T-helper 2 cell treated with Interferon-gamma antibody and Interleukin-4, amounts not matched to agents 5 μg/mL and 100 μg/mL, for 36 hours (primary cell): ENCODE measurements at regions not wholly inside any gene's neighbourhood (a gene's known extent, or its start where the extent isn't known, plus 50 kb on each side); places are given as distances from the start of the nearest gene placed in this dataset.
"Not testable (repeated sequence)": the region's sequence is repeated elsewhere in the genome, so short reads cannot be mapped to it uniquely, and the experiment has no call there.

ENCODE experiments used
- DNase-seq: peaks from one replicate; pipeline ENCODE4 v3.0.0; 2021; ENCODE audit warnings: low spot score
- H3K27ac Mint-ChIP-seq: one replicate; pipeline ENCODE4 v1.8.0; 2021; ENCODE audit warnings: mild to moderate bottlenecking, mixed read lengths
- H3K27me3 Mint-ChIP-seq: one replicate; pipeline ENCODE4 v1.8.0; 2021; ENCODE audit warnings: low read depth, mixed read lengths
- H3K36me3 Mint-ChIP-seq: one replicate; pipeline ENCODE4 v1.8.0; 2021; ENCODE audit warnings: low read depth, mixed read lengths
- H3K4me1 Mint-ChIP-seq: one replicate; pipeline ENCODE4 v1.8.0; 2021; ENCODE audit warnings: low read depth, mixed read lengths
- H3K4me3 Mint-ChIP-seq: one replicate; pipeline ENCODE4 v1.8.0; 2022; ENCODE audit warnings: mild to moderate bottlenecking, moderate library complexity, mixed read lengths
- H3K9me3 Mint-ChIP-seq: one replicate; pipeline ENCODE4 v1.8.0; 2021; ENCODE audit warnings: mixed read lengths

GRCh38 chr17:63278728-63279442 lies 167.2 kb downstream of the CYB561 start:
- no peak overlapping the region for H3K4me3 Mint-ChIP-seq
- H3K36me3 Mint-ChIP-seq = no peaks in the 10 kb centered on the region
- no peak for DNase-seq
- peaks cover 12% of the 10 kb centered on the region for H3K27me3 Mint-ChIP-seq
- peaks cover 8% of the 10 kb centered on the region for H3K4me1 Mint-ChIP-seq
- no peaks in the 10 kb centered on the region for H3K9me3 Mint-ChIP-seq
- no peak overlapping the region for H3K27ac Mint-ChIP-seq

- Mint-ChIP-seq H3K4me1 (peaks cover 8% of the 10 kb centered on the region), H3K27ac (no peak overlapping the region), H3K4me3 (no peak overlapping the region), H3K27me3 (peaks cover 12% of the 10 kb centered on the region), H3K36me3 (no peaks in the 10 kb centered on the region), H3K9me3 (no peaks in the 10 kb centered on the region)
- DNase-seq = no peak
Measured at GRCh38 chr17:63279498-63280230, 166.4 kb downstream of the CYB561 start.

- H3K9me3 Mint-ChIP-seq = peaks cover 8% of the 10 kb centered on the region
Measured at GRCh38 chr17:63282455-63282854, 163.7 kb downstream of the CYB561 start.

GRCh38 chr17:63285551-63285950 lies 160.6 kb downstream of the CYB561 start:
- no peaks in the 10 kb centered on the region for H3K4me1 Mint-ChIP-seq
- no peak for DNase-seq
- H3K36me3 Mint-ChIP-seq = no peaks in the 10 kb centered on the region
- H3K9me3 Mint-ChIP-seq = peaks cover 8% of the 10 kb centered on the region
- peaks cover 3% of the 10 kb centered on the region for H3K27me3 Mint-ChIP-seq
- H3K4me3 Mint-ChIP-seq = no peak overlapping the region
- no peak overlapping the region for H3K27ac Mint-ChIP-seq

More at GRCh38 chr17:63282455-63282854, 163.7 kb downstream of the CYB561 start:
- Mint-ChIP-seq H3K4me1 (peaks cover 6% of the 10 kb centered on the region), H3K27me3 (peaks cover 8% of the 10 kb centered on the region), H3K36me3 (no peaks in the 10 kb centered on the region), H3K4me3 (no peak overlapping the region), H3K27ac (no peak overlapping the region)
- no peak for DNase-seq

GRCh38 chr17:63286254-63286653 lies 159.9 kb downstream of the CYB561 start:
- peaks cover 3% of the 10 kb centered on the region for H3K27me3 Mint-ChIP-seq

GRCh38 chr17:63287006-63287405 lies 159.1 kb downstream of the CYB561 start:
- not testable (repeated sequence) for H3K27ac Mint-ChIP-seq, H3K4me1 Mint-ChIP-seq, H3K4me3 Mint-ChIP-seq, H3K36me3 Mint-ChIP-seq, H3K9me3 Mint-ChIP-seq, DNase-seq, H3K27me3 Mint-ChIP-seq

More at GRCh38 chr17:63286254-63286653, 159.9 kb downstream of the CYB561 start:
- no peak for DNase-seq
- Mint-ChIP-seq H3K27ac (no peak overlapping the region), H3K4me3 (no peak overlapping the region), H3K36me3 (no peaks in the 10 kb centered on the region), H3K4me1 (no peaks in the 10 kb centered on the region), H3K9me3 (peaks cover 8% of the 10 kb centered on the region)

GRCh38 chr17:63289931-63290330 lies 156.2 kb downstream of the CYB561 start:
- Mint-ChIP-seq H3K9me3 (peaks cover 8% of the 10 kb centered on the region), H3K27ac (no peak overlapping the region), H3K4me1 (no peaks in the 10 kb centered on the region), H3K4me3 (no peak overlapping the region), H3K36me3 (no peaks in the 10 kb centered on the region), H3K27me3 (no peaks in the 10 kb centered on the region)
- DNase-seq = no peak

- Mint-ChIP-seq H3K27ac (no peak overlapping the region), H3K4me3 (no peak overlapping the region), H3K4me1 (no peaks in the 10 kb centered on the region), H3K36me3 (no peaks in the 10 kb centered on the region), H3K9me3 (peaks cover 8% of the 10 kb centered on the region), H3K27me3 (no peaks in the 10 kb centered on the region)
- DNase-seq = no peak
Measured at GRCh38 chr17:63290351-63290750, 155.8 kb downstream of the CYB561 start.

- H3K36me3 Mint-ChIP-seq = no peaks in the 10 kb centered on the region
Measured at GRCh38 chr17:63290784-63291183, 155.3 kb downstream of the CYB561 start.

GRCh38 chr17:63291258-63291657 lies 154.8 kb downstream of the CYB561 start:
- Mint-ChIP-seq H3K4me3 (no peak overlapping the region), H3K9me3 (peaks cover 10% of the 10 kb centered on the region), H3K27ac (no peak overlapping the region), H3K27me3 (no peaks in the 10 kb centered on the region), H3K4me1 (peaks cover 4% of the 10 kb centered on the region), H3K36me3 (no peaks in the 10 kb centered on the region)
- DNase-seq = no peak

More at GRCh38 chr17:63290784-63291183, 155.3 kb downstream of the CYB561 start:
- no peak overlapping the region for H3K27ac Mint-ChIP-seq
- H3K9me3 Mint-ChIP-seq = peaks cover 8% of the 10 kb centered on the region
- no peaks in the 10 kb centered on the region for H3K27me3 Mint-ChIP-seq
- no peak overlapping the region for H3K4me3 Mint-ChIP-seq
- H3K4me1 Mint-ChIP-seq = peaks cover under 1% of the 10 kb centered on the region
- no peak for DNase-seq

GRCh38 chr17:63292421-63292820 lies 153.7 kb downstream of the CYB561 start:
- Mint-ChIP-seq H3K4me1 (peaks cover 4% of the 10 kb centered on the region), H3K36me3 (peaks cover 2% of the 10 kb centered on the region), H3K27ac (no peak overlapping the region), H3K4me3 (no peak overlapping the region), H3K9me3 (peaks cover 14% of the 10 kb centered on the region), H3K27me3 (no peaks in the 10 kb centered on the region)
- DNase-seq = no peak

GRCh38 chr17:63293323-63294075 lies 152.6 kb downstream of the CYB561 start:
- DNase-seq = no peak
- H3K36me3 Mint-ChIP-seq = peaks cover 2% of the 10 kb centered on the region
- no peaks in the 10 kb centered on the region for H3K27me3 Mint-ChIP-seq
- no peak overlapping the region for H3K4me3 Mint-ChIP-seq
- H3K27ac Mint-ChIP-seq = no peak overlapping the region
- peaks cover 4% of the 10 kb centered on the region for H3K4me1 Mint-ChIP-seq
- peaks cover 19% of the 10 kb centered on the region for H3K9me3 Mint-ChIP-seq

- peaks cover 19% of the 10 kb centered on the region for H3K9me3 Mint-ChIP-seq
- H3K4me3 Mint-ChIP-seq = no peak overlapping the region
- H3K27me3 Mint-ChIP-seq = no peaks in the 10 kb centered on the region
- H3K4me1 Mint-ChIP-seq = peaks cover 4% of the 10 kb centered on the region
- H3K36me3 Mint-ChIP-seq = peaks cover 2% of the 10 kb centered on the region
- DNase-seq = no peak
- no peak overlapping the region for H3K27ac Mint-ChIP-seq
Measured at GRCh38 chr17:63294776-63295175, 151.3 kb downstream of the CYB561 start.

- DNase-seq = no peak
- peaks cover 4% of the 10 kb centered on the region for H3K4me1 Mint-ChIP-seq
- no peaks in the 10 kb centered on the region for H3K27me3 Mint-ChIP-seq
- H3K4me3 Mint-ChIP-seq = no peak overlapping the region
- H3K27ac Mint-ChIP-seq = no peak overlapping the region
- peaks cover 19% of the 10 kb centered on the region for H3K9me3 Mint-ChIP-seq
- peaks cover 2% of the 10 kb centered on the region for H3K36me3 Mint-ChIP-seq
Measured at GRCh38 chr17:63295288-63295687, 150.8 kb downstream of the CYB561 start.
